IMR-90 (cell line): ENCODE measurements at regions not wholly inside any gene's neighbourhood (a gene's known extent, or its start where the extent isn't known, plus 50 kb on each side); places are given as distances from the start of the nearest gene placed in this dataset.

ENCODE experiments used
- ATAC-seq: fragments of 200-7000 bp; cut with Tn5 transposase; 2 replicates; pipeline ENCODE4 v1.9.1; 2020; ENCODE audit warnings: low read depth, mild to moderate bottlenecking, moderate library complexity
- BruUV-seq: library from RNA; stranded (reverse); fragments of 400-500 nt; replicated peaks from 2 replicates; lab custom pipeline; 2021; lab: Mats Ljungman, UMichigan
- CTCF ChIA-PET: fragments of 300-600 bp; formaldehyde crosslinking; extraction: SDS; loops from one replicate; lab custom pipeline; 2021; ENCODE audit warnings: antibody characterized with exemption; lab: Yijun Ruan, JAX
- POLR2A ChIA-PET: fragments of 300-600 bp; sonication (Branson Sonifier 250); formaldehyde crosslinking; loops from one replicate; lab custom pipeline; 2022; ENCODE audit warnings: antibody characterized with exemption; ENCODE audit not compliant: unreplicated experiment; lab: Charles Lee
- DNase-seq: peaks from one replicate; pipeline ENCODE4 v3.0.0; 2013
- H2AFZ ChIP-seq: replicated peaks from 2 replicates; pipeline ENCODE3; 2013; ENCODE audit warnings: low read length, mild to moderate bottlenecking; ENCODE audit not compliant: poor library complexity
- H2AK5ac ChIP-seq: 2 replicates; pipeline ENCODE4 v1.6.1; 2013; ENCODE audit warnings: low read depth, low read length, inconsistent platforms
- H2AK9ac ChIP-seq: replicated peaks from 2 replicates; pipeline ENCODE3; 2013; ENCODE audit warnings: mild to moderate bottlenecking, low read depth, low read length, moderate library complexity; ENCODE audit not compliant: poor library complexity
- H2BK120ac ChIP-seq: 2 replicates; pipeline ENCODE4 v1.6.1; 2013; ENCODE audit warnings: low read depth, low read length, inconsistent platforms
- H2BK15ac ChIP-seq: 3 replicates; pipeline ENCODE4 v1.6.1; 2013; ENCODE audit warnings: low read depth, low read length, inconsistent platforms
- H2BK20ac ChIP-seq: 2 replicates; pipeline ENCODE4 v1.6.1; 2013; ENCODE audit warnings: low read depth, mild to moderate bottlenecking, inconsistent platforms, low read length, moderate library complexity
- H2BK5ac ChIP-seq: 2 replicates; pipeline ENCODE4 v1.6.1; 2013; ENCODE audit warnings: mild to moderate bottlenecking, low read depth, low read length, inconsistent platforms; ENCODE audit not compliant: poor library complexity, severe bottlenecking
- H3K14ac ChIP-seq: replicated peaks from 2 replicates; pipeline ENCODE4 v1.6.1; 2013; ENCODE audit warnings: low read depth, low read length, inconsistent platforms
- H3K18ac ChIP-seq: 2 replicates; pipeline ENCODE4 v1.6.1; 2013; ENCODE audit warnings: low read depth, low read length, control low read depth
- H3K23ac ChIP-seq: 2 replicates; pipeline ENCODE4 v1.6.1; 2013; ENCODE audit warnings: low read depth, low read length, inconsistent platforms
- H3K27ac ChIP-seq: 2 replicates; pipeline ENCODE4 v1.5.1; 2013; ENCODE audit warnings: mild to moderate bottlenecking, control low read depth, low read length; ENCODE audit not compliant: insufficient read depth
- H3K27me3 ChIP-seq: 2 replicates; pipeline ENCODE4 v1.6.1; 2013; ENCODE audit warnings: low read length; ENCODE audit not compliant: control insufficient read depth, insufficient read depth
- H3K36me3 ChIP-seq: 2 replicates; pipeline ENCODE4 v1.6.1; 2013; ENCODE audit warnings: low read length, mixed read lengths; ENCODE audit not compliant: control insufficient read depth, insufficient read depth
- H3K4ac ChIP-seq: 2 replicates; pipeline ENCODE4 v1.6.1; 2013; ENCODE audit warnings: low read depth, low read length, inconsistent platforms
- H3K4me1 ChIP-seq: 2 replicates; pipeline ENCODE4 v1.6.1; 2013; ENCODE audit warnings: low read length, mixed read lengths; ENCODE audit not compliant: control insufficient read depth, insufficient read depth
- H3K4me2 ChIP-seq: 2 replicates; pipeline ENCODE4 v1.6.1; 2013; ENCODE audit warnings: low read depth, mild to moderate bottlenecking, control low read depth, low read length, moderate library complexity
- H3K4me3 ChIP-seq: 2 replicates; pipeline ENCODE4 v1.5.1; 2013; ENCODE audit warnings: low read depth, mild to moderate bottlenecking, control low read depth, low read length, moderate library complexity; ENCODE audit not compliant: insufficient read depth
- H3K56ac ChIP-seq: 2 replicates; pipeline ENCODE4 v1.6.1; 2013; ENCODE audit warnings: low read length, inconsistent platforms; ENCODE audit not compliant: insufficient read depth; ENCODE audit errors: extremely low read depth
- H3K79me1 ChIP-seq, 2 experiments: 2 replicates each; pipeline ENCODE4 v1.6.1; 2013; ENCODE audit warnings: low read length in 2 of 2, inconsistent platforms in 1 of 2, low read depth in 1 of 2
- H3K9ac ChIP-seq: 2 replicates; pipeline ENCODE4 v1.6.1; 2013; ENCODE audit warnings: low read depth, low read length, control low read depth
- H3K9me1 ChIP-seq: 2 replicates; pipeline ENCODE4 v1.6.1; 2013; ENCODE audit warnings: low read length, inconsistent platforms; ENCODE audit not compliant: insufficient read depth
- H3K9me3 ChIP-seq: 2 replicates; pipeline ENCODE4 v1.6.1; 2013; ENCODE audit warnings: low read length; ENCODE audit not compliant: control insufficient read depth, insufficient read depth
- H4K20me1 ChIP-seq: 2 replicates; pipeline ENCODE4 v1.6.1; 2013; ENCODE audit warnings: low read length, inconsistent platforms; ENCODE audit not compliant: insufficient read depth
- H4K5ac ChIP-seq: 2 replicates; pipeline ENCODE4 v1.6.1; 2013; ENCODE audit warnings: mild to moderate bottlenecking, low read depth, low read length, control low read depth
- H4K8ac ChIP-seq, 2 experiments: 2 replicates each; pipeline ENCODE4 v1.6.1; 2013; ENCODE audit warnings: low read depth in 2 of 2, low read length in 2 of 2, control low read depth in 1 of 2, inconsistent platforms in 1 of 2
- H4K91ac ChIP-seq: 2 replicates; pipeline ENCODE4 v1.6.1; 2013; ENCODE audit warnings: low read depth, low read length, inconsistent platforms; ENCODE audit not compliant: insufficient read depth
- BHLHE40 ChIP-seq: fragments of 150-350 bp; IDR thresholded peaks from 2 replicates; pipeline ENCODE4 v1.6.1; 2016; ENCODE audit warnings: mild to moderate bottlenecking, low read depth, low read length
- CEBPB ChIP-seq: IDR thresholded peaks from 2 replicates; pipeline ENCODE4 v1.6.1; 2012; ENCODE audit warnings: low read depth, low read length, improper control_type of control experiment
- CHD1 ChIP-seq: IDR thresholded peaks from 2 replicates; pipeline ENCODE4 v1.6.1; 2012; ENCODE audit warnings: low read depth, low read length, improper control_type of control experiment
- CTCF ChIP-seq: conservative IDR thresholded peaks from 2 replicates; pipeline ENCODE4 v1.5.1; 2012; ENCODE audit warnings: mild to moderate bottlenecking, low read depth, low read length, improper control_type of control experiment
- FOS ChIP-seq: fragments of 150-350 bp; IDR thresholded peaks from 2 replicates; pipeline ENCODE4 v1.6.1; 2016; ENCODE audit warnings: low read depth, low read length
- MAFK ChIP-seq: IDR thresholded peaks from 2 replicates; pipeline ENCODE4 v1.6.1; 2012; ENCODE audit warnings: low read depth, low read length, improper control_type of control experiment
- POLR2A ChIP-seq: IDR thresholded peaks from 2 replicates; pipeline ENCODE4 v1.6.1; 2012; ENCODE audit warnings: mild to moderate bottlenecking, low read depth, low read length
- RAD21 ChIP-seq: IDR thresholded peaks from 2 replicates; pipeline ENCODE4 v1.6.1; 2012; ENCODE audit warnings: low read length, improper control_type of control experiment
- RCOR1 ChIP-seq: IDR thresholded peaks from 2 replicates; pipeline ENCODE4 v1.6.1; 2012; ENCODE audit warnings: mild to moderate bottlenecking, low read length, improper control_type of control experiment; ENCODE audit not compliant: insufficient replicate concordance
- RFX5 ChIP-seq: IDR thresholded peaks from 2 replicates; pipeline ENCODE4 v1.8.0; 2012; ENCODE audit warnings: low read depth, mild to moderate bottlenecking, low read length, moderate library complexity
- SMC3 ChIP-seq: fragments of 150-350 bp; IDR thresholded peaks from 2 replicates; pipeline ENCODE4 v1.6.1; 2016; ENCODE audit warnings: low read depth, mild to moderate bottlenecking, antibody characterized with exemption, low read length, moderate library complexity
- WGBS, 2 experiments: methylation state at CpG; one replicate each; pipeline versions ENCODE4 v1.1.5 to v1.1.7; 2013; ENCODE audit warnings: missing lambda C conversion rate in 2 of 2; ENCODE audit not compliant: insufficient read length in 1 of 2; ENCODE audit errors: extremely low coverage in 2 of 2; 5-methylcytosine and 5-hydroxymethylcytosine counted together
- dilution Hi-C: fragments of 300-500 bp; cut with HindIII; formaldehyde crosslinking; loops from one replicate; pipeline ENCODE4 v1.14.3; 2018; ENCODE audit warnings: low sequenced_read_pairs; ENCODE audit not compliant: unreplicated experiment
- in situ Hi-C: fragments of 300-500 bp; cut with MboI; formaldehyde crosslinking; loops from 3 replicates; pipeline ENCODE4 v1.14.3; 2019; ENCODE audit warnings: low sequenced_read_pairs, inconsistent platforms, mixed read lengths
- intact Hi-C: fragments of 100-400 bp; cut with micrococcal nuclease; formaldehyde crosslinking; loops from 2 replicates; pipeline ENCODE4 v1.10.0; 2022
- TF ChIP-seq, protein P1 (sequence below): fragments of 150-350 bp; IDR thresholded peaks from 2 replicates; pipeline ENCODE4 v1.6.1; 2017; ENCODE audit warnings: mild to moderate bottlenecking, antibody characterized with exemption, low read length, low read depth
- TF ChIP-seq, protein P2 (sequence below): fragments of 150-350 bp; IDR thresholded peaks from 2 replicates; pipeline ENCODE4 v1.6.1; 2016; ENCODE audit warnings: low read depth, mild to moderate bottlenecking, low read length, moderate library complexity, borderline replicate concordance

GRCh38 chr2:34724107-34724506 is 1125.0 kb upstream of the FAM98A start:
- no peak overlapping the region for H3K9ac ChIP-seq
- no peaks in the 10 kb centered on the region for H3K9me1 ChIP-seq
- in situ Hi-C loops (no loop called here), dilution Hi-C loops (no loop called here), intact Hi-C loops (no loop called here)
- no peaks in the 10 kb centered on the region for H3K79me1 ChIP-seq
- H2AK5ac ChIP-seq = no peak overlapping the region
- no peak overlapping the region for H3K23ac ChIP-seq
- H3K27me3 ChIP-seq = no peaks in the 10 kb centered on the region
- TF ChIP-seq CHD1 (no peak), RAD21 (no peak), FOS (no peak), BHLHE40 (no peak), CTCF (no peak), SMC3 (no peak), RCOR1 (no peak), MAFK (no peak), RFX5 (no peak), POLR2A (no peak), CEBPB (no peak)
- TF ChIP-seq, protein P1, sequence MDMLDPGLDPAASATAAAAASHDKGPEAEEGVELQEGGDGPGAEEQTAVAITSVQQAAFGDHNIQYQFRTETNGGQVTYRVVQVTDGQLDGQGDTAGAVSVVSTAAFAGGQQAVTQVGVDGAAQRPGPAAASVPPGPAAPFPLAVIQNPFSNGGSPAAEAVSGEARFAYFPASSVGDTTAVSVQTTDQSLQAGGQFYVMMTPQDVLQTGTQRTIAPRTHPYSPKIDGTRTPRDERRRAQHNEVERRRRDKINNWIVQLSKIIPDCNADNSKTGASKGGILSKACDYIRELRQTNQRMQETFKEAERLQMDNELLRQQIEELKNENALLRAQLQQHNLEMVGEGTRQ = no peak
- TF ChIP-seq, protein P2, sequence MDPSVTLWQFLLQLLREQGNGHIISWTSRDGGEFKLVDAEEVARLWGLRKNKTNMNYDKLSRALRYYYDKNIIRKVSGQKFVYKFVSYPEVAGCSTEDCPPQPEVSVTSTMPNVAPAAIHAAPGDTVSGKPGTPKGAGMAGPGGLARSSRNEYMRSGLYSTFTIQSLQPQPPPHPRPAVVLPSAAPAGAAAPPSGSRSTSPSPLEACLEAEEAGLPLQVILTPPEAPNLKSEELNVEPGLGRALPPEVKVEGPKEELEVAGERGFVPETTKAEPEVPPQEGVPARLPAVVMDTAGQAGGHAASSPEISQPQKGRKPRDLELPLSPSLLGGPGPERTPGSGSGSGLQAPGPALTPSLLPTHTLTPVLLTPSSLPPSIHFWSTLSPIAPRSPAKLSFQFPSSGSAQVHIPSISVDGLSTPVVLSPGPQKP = no peak
- no peak overlapping the region for H3K56ac ChIP-seq
- WGBS, 2 experiments = no CpG with 5 or more reads among the region's 3 CpGs
- H3K14ac ChIP-seq = no peak overlapping the region
- H4K91ac ChIP-seq = no peak overlapping the region
- H3K36me3 ChIP-seq = no peaks in the 10 kb centered on the region
- H2AK9ac ChIP-seq = no peak overlapping the region
- H2AFZ ChIP-seq = no peak overlapping the region
- no peak overlapping the region for H4K8ac ChIP-seq
- H2BK20ac ChIP-seq = no peak overlapping the region
- H3K18ac ChIP-seq = no peak overlapping the region
- ATAC-seq (no peak), DNase-seq (no peak)
- H4K5ac ChIP-seq = no peak overlapping the region
- ChIA-PET POLR2A (no interaction called here), CTCF (no interaction called here)
- no peaks in the 10 kb centered on the region for H3K4me1 ChIP-seq
- no peak overlapping the region for H3K27ac ChIP-seq
- H3K4ac ChIP-seq = no peak overlapping the region
- H3K4me3 ChIP-seq = no peak overlapping the region
- H2BK15ac ChIP-seq = no peak overlapping the region
- H2BK5ac ChIP-seq = no peak overlapping the region
- no TSS peak for BruUV-seq
- no peak overlapping the region for H3K4me2 ChIP-seq
- no peaks in the 10 kb centered on the region for H4K20me1 ChIP-seq
- peaks cover 7% of the 10 kb centered on the region for H3K9me3 ChIP-seq
- H2BK120ac ChIP-seq = no peak overlapping the region
